ENCODE measurements at regions not wholly inside any gene's neighbourhood (a gene's known extent, or its start where the extent isn't known, plus 50 kb on each side); places are given as distances from the start of the nearest gene placed in this dataset.

DNA sequence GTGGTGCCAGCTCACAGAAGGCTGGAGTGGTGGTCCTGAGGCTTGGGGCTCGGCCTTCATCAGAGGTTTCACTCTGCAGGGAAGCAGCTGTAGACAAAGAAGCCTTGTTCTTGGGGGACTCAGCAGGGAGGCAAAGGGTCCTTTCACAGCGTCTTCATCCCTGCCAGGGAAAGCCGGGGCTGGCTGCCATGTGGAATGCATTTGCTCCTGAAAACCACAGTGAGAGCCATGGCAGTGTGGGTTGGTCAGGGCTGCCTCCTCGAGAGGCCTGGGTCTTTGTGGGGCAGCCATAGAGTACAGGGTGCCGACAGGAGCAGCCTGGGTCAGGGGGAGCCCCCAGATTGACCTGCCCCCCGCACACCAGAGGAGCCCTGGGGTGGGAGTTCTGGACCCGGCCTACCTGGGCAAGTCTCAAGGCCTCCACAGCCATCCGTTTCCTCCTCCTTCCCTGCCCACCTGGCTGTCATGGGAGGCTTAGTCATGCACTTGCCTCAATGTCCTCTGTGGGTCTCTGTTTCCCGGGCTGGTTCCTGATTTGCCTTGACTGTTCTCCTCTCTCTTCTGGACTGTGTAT, 144.0 kb downstream of the CDC5L start:
- TF ChIP-seq, protein P1, sequence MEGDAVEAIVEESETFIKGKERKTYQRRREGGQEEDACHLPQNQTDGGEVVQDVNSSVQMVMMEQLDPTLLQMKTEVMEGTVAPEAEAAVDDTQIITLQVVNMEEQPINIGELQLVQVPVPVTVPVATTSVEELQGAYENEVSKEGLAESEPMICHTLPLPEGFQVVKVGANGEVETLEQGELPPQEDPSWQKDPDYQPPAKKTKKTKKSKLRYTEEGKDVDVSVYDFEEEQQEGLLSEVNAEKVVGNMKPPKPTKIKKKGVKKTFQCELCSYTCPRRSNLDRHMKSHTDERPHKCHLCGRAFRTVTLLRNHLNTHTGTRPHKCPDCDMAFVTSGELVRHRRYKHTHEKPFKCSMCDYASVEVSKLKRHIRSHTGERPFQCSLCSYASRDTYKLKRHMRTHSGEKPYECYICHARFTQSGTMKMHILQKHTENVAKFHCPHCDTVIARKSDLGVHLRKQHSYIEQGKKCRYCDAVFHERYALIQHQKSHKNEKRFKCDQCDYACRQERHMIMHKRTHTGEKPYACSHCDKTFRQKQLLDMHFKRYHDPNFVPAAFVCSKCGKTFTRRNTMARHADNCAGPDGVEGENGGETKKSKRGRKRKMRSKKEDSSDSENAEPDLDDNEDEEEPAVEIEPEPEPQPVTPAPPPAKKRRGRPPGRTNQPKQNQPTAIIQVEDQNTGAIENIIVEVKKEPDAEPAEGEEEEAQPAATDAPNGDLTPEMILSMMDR (IDR thresholded peaks at IDR 0.05), result no peak
- no peak for TF ChIP-seq POLR2A (IDR thresholded peaks at IDR 0.05)

Measured in Peyer's patch (tissue), 4 donors.